Parathyroid adenoma (tissue), 2 donors: ENCODE measurements at regions not wholly inside any gene's neighbourhood (a gene's known extent, or its start where the extent isn't known, plus 50 kb on each side); places are given as distances from the start of the nearest gene placed in this dataset.

Experiments
- H2AFZ ChIP-seq: fragments of 300-600 bp; sonication (generic); one replicate; pipeline ENCODE4 v1.7.0; 2017; ENCODE audit warnings: antibody characterized with exemption, mild to moderate bottlenecking
- H3K27ac ChIP-seq: fragments of 300-600 bp; sonication (generic); one replicate; pipeline ENCODE4 v1.7.0; 2017
- H3K27me3 ChIP-seq: fragments of 300-600 bp; sonication (generic); one replicate; pipeline ENCODE4 v1.7.0; 2017; ENCODE audit warnings: low read length; ENCODE audit not compliant: control insufficient read depth, insufficient read depth
- H3K36me3 ChIP-seq: fragments of 300-600 bp; sonication (generic); one replicate; pipeline ENCODE4 v1.7.0; 2017; ENCODE audit warnings: low read length; ENCODE audit not compliant: control insufficient read depth, insufficient read depth
- H3K4me1 ChIP-seq: fragments of 300-600 bp; sonication (generic); one replicate; pipeline ENCODE4 v1.7.0; 2017; ENCODE audit warnings: control low read depth
- H3K4me2 ChIP-seq: fragments of 300-600 bp; sonication (generic); one replicate; pipeline ENCODE4 v1.7.0; 2017; ENCODE audit warnings: low read length
- H3K4me3 ChIP-seq: fragments of 300-600 bp; sonication (generic); one replicate; pipeline ENCODE4 v1.7.0; 2017; ENCODE audit warnings: low read depth, low read length
- H3K79me2 ChIP-seq: fragments of 300-600 bp; sonication (generic); one replicate; pipeline ENCODE4 v1.7.0; 2017; ENCODE audit warnings: control low read depth
- H3K9ac ChIP-seq: fragments of 300-600 bp; sonication (generic); one replicate; pipeline ENCODE4 v1.7.0; 2017; ENCODE audit warnings: mild to moderate bottlenecking
- H3K9me3 ChIP-seq: fragments of 300-600 bp; sonication (generic); one replicate; pipeline ENCODE4 v1.7.0; 2017; ENCODE audit warnings: low read length; ENCODE audit not compliant: control insufficient read depth
- TF ChIP-seq, protein P1 (sequence below): fragments of 300-600 bp; sonication (generic); IDR thresholded peaks from one replicate; pipeline ENCODE4 v1.7.0; 2017; ENCODE audit warnings: antibody characterized with exemption, mild to moderate bottlenecking
- donor health status: primary hyperparathyroidism.

DNA sequence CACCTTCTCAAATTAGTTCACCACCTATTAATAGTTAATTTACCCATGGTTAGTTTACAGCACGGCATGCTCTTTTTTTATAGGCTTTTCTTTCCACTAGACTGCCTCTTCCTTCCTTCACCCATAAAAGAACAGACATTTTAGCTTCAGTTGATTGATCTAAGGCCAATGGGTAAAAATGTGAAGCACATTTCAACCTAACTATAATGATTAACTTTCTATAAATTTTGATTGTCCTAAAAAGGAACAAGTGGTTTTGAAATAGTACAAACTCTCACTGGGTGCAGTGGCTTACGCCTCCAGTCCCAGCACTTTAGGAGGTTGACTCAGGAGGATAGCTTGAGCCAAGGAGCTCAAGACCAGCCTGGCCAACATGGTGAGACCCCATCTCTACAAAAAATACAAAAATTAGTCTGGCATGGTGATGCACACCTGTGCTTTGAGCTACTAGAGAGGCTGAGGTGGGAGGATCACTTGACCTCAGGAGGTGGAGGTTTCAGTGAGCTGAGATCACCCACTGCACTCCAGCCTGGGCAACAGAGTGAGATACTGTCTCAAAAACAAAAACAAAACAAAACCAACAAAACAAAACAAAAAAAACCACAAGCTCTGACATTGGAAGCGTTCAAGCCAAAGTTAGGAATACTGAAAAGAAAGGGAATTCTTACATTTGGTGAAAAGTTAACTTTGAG lies 89.9 kb upstream of the FAT1 start:
- no peak overlapping the region for H3K9ac ChIP-seq
- no peak overlapping the region for H3K27ac ChIP-seq

DNA sequence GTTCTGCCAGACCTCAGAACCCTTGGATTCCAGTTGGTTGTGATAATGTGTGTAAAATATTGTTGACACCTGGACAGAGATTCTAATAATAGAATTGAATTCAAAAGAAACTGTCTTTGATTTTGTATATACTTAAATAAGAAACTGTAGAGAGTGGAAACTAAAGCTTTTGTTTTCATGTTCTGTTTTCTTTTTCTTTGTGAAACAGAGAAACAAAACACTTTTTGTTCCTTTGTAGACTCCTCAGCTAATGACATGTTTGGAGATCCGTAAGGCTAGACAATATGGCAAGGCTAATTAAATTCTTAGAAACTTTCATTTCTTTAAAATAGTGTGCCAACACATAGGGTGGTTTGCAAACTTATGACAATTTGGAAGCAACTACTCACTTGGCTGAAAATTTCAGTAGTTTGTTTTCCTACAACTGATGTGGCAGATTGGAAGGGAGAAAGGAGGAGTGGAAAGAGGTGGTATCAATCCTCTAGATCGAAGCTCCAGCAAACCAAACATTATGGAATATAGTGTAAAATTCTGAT lies 90.9 kb upstream of the FAT1 start:
- Histone ChIP-seq H3K9ac (no peak overlapping the region), H3K4me3 (no peak overlapping the region), H2AFZ (no peak overlapping the region), H3K9me3 (no peaks in the 10 kb centered on the region), H3K27me3 (no peaks in the 10 kb centered on the region), H3K79me2 (no peaks in the 10 kb centered on the region), H3K36me3 (no peaks in the 10 kb centered on the region), H3K27ac (no peak overlapping the region), H3K4me1 (no peaks in the 10 kb centered on the region), H3K4me2 (no peak overlapping the region)
- TF ChIP-seq, protein P1, sequence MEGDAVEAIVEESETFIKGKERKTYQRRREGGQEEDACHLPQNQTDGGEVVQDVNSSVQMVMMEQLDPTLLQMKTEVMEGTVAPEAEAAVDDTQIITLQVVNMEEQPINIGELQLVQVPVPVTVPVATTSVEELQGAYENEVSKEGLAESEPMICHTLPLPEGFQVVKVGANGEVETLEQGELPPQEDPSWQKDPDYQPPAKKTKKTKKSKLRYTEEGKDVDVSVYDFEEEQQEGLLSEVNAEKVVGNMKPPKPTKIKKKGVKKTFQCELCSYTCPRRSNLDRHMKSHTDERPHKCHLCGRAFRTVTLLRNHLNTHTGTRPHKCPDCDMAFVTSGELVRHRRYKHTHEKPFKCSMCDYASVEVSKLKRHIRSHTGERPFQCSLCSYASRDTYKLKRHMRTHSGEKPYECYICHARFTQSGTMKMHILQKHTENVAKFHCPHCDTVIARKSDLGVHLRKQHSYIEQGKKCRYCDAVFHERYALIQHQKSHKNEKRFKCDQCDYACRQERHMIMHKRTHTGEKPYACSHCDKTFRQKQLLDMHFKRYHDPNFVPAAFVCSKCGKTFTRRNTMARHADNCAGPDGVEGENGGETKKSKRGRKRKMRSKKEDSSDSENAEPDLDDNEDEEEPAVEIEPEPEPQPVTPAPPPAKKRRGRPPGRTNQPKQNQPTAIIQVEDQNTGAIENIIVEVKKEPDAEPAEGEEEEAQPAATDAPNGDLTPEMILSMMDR = no peak

More for the DNA sequence above, 89.9 kb upstream of the FAT1 start:
- H3K36me3 ChIP-seq = no peaks in the 10 kb centered on the region
- H3K4me1 ChIP-seq = no peaks in the 10 kb centered on the region
- no peak overlapping the region for H2AFZ ChIP-seq
- H3K4me2 ChIP-seq = no peak overlapping the region
- H3K79me2 ChIP-seq = no peaks in the 10 kb centered on the region
- H3K27me3 ChIP-seq = no peaks in the 10 kb centered on the region
- H3K4me3 ChIP-seq = no peak overlapping the region
- TF ChIP-seq, protein P1 = no peak
- H3K9me3 ChIP-seq = no peaks in the 10 kb centered on the region

DNA sequence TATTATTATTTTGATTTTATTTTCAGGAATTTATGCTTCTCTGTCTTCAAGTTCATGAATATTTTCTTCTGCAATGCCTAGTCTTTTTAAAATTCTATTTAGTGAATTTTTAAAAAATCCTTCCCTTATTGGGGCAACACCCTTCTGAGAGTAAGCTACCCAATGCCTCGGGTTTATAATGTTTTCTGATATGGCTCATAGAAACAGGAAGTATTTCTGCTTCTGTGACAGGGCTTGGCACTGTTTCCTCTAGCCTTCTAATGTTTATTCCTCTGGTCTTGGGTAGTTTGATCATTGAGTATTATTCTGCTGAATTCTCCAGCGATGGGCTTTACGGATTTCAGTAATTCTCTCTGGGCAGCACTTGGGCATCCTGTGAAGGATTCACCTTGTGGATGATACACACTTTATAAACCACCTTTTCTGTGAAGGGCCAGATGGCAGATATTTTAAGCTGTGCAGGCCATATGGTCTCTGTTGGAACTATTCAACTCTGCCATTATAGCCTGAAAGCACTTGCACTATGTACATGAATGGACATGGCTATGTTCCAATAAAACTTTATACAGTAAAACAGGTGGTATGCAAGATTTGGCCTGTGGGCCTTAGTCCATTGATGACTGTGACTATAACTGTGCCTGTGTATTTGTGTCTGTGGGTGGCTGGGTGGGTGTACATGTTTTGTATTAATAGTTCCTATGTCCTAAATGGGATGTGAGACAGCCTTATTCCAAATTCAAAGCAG lies 95.9 kb upstream of the FAT1 start:
- no peaks in the 10 kb centered on the region for H3K9me3 ChIP-seq
- H3K79me2 ChIP-seq = no peaks in the 10 kb centered on the region
- TF ChIP-seq, protein P1 = no peak
- no peak overlapping the region for H3K4me3 ChIP-seq
- H3K4me2 ChIP-seq = no peak overlapping the region
- H3K27ac ChIP-seq = no peak overlapping the region
- no peak overlapping the region for H2AFZ ChIP-seq
- no peaks in the 10 kb centered on the region for H3K4me1 ChIP-seq
- no peaks in the 10 kb centered on the region for H3K27me3 ChIP-seq
- no peak overlapping the region for H3K9ac ChIP-seq
- no peaks in the 10 kb centered on the region for H3K36me3 ChIP-seq

DNA sequence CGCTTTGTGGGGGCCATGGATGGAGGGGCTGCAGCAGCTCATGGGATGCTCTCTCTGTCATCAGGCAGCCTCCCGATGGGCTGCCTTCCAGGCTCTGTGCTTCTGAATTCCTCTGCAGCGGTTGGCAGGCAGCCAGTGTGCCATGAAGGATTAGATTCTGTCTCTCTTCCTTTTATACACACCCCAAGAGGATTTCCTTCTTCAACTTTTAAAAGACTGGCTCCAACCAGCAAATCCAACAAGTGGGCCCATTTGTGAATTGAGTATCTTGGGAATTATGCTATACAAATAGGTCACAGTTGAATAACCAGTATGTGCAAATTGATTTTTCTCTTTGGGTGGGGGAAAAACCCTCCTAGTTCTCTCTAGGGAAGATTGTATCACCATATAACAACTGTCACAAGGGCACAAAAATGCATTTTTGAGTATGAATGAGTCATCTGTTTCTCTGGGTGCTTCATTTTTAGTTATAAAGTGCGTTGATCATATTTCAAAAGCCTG lies 96.8 kb upstream of the FAT1 start:
- Histone ChIP-seq H3K27ac (no peak overlapping the region), H3K4me2 (no peak overlapping the region)

More for the DNA sequence above, 96.8 kb upstream of the FAT1 start:
- Histone ChIP-seq H3K27me3 (no peaks in the 10 kb centered on the region), H2AFZ (no peak overlapping the region), H3K79me2 (no peaks in the 10 kb centered on the region), H3K9me3 (no peaks in the 10 kb centered on the region), H3K36me3 (no peaks in the 10 kb centered on the region), H3K9ac (no peak overlapping the region), H3K4me3 (no peak overlapping the region), H3K4me1 (no peaks in the 10 kb centered on the region)
- TF ChIP-seq, protein P1 = no peak
